WTC11 (cell line): ENCODE measurements at regions not wholly inside any gene's neighbourhood (a gene's known extent, or its start where the extent isn't known, plus 50 kb on each side); places are given as distances from the start of the nearest gene placed in this dataset.

Source experiments
- ATAC-seq: fragments of 200-7000 bp; cut with Tn5 transposase; 2 replicates; pipeline ENCODE4 v1.10.0; 2021; ENCODE audit warnings: mild to moderate bottlenecking, moderate library complexity
- CTCF ChIA-PET: fragments of 300-600 bp; sonication (Branson Sonifier 250); formaldehyde crosslinking; loops from one replicate; lab custom pipeline; 2021; ENCODE audit warnings: antibody characterized with exemption; lab: Charles Lee
- POLR2A ChIA-PET: fragments of 350-600 bp; sonication (Branson Sonifier 250); formaldehyde crosslinking; loops from one replicate; lab custom pipeline; 2021; ENCODE audit warnings: antibody characterized with exemption; lab: Charles Lee
- DNase-seq: peaks from one replicate; pipeline ENCODE4 v3.0.0; 2021; ENCODE audit warnings: low spot score
- H3K27ac Mint-ChIP-seq: 2 replicates; pipeline ENCODE4 v1.8.0; 2021; ENCODE audit warnings: mixed read lengths
- H3K27me3 Mint-ChIP-seq: 2 replicates; pipeline ENCODE4 v1.8.0; 2021; ENCODE audit warnings: low read depth, mild to moderate bottlenecking, moderate library complexity, mixed read lengths
- H3K36me3 Mint-ChIP-seq: 2 replicates; pipeline ENCODE4 v1.8.0; 2021; ENCODE audit warnings: mixed read lengths
- H3K4me1 Mint-ChIP-seq: 2 replicates; pipeline ENCODE4 v1.8.0; 2022; ENCODE audit warnings: mixed read lengths
- H3K4me3 Mint-ChIP-seq: 2 replicates; pipeline ENCODE4 v1.8.0; 2021; ENCODE audit warnings: mild to moderate bottlenecking, moderate library complexity, mixed read lengths
- H3K9me3 Mint-ChIP-seq: 2 replicates; pipeline ENCODE4 v1.8.0; 2021; ENCODE audit warnings: mixed read lengths
- ATF3 ChIP-seq: sonication (generic); formaldehyde crosslinking; conservative IDR thresholded peaks from 2 replicates; pipeline ENCODE4 v1.8.1; 2022; ENCODE audit warnings: mild to moderate bottlenecking, missing genetic modification reagents
- CREM ChIP-seq: sonication (generic); formaldehyde crosslinking; IDR thresholded peaks from 2 replicates; pipeline ENCODE4 v1.8.1; 2022; ENCODE audit warnings: mild to moderate bottlenecking, missing genetic modification reagents, moderate library complexity
- E2F4 ChIP-seq: sonication (generic); formaldehyde crosslinking; IDR thresholded peaks from 2 replicates; pipeline ENCODE4 v1.8.1; 2022; ENCODE audit warnings: low read depth, mild to moderate bottlenecking, moderate library complexity, missing genetic modification reagents, borderline replicate concordance
- FOXK1 ChIP-seq: sonication (generic); formaldehyde crosslinking; IDR thresholded peaks from 2 replicates; pipeline ENCODE4 v1.8.0; 2022; ENCODE audit warnings: mild to moderate bottlenecking, moderate library complexity, missing genetic modification reagents
- GRHL2 ChIP-seq: fragments of 250-450 bp; sonication (Bioruptor Pico); IDR thresholded peaks from 2 replicates; pipeline ENCODE4 v1.8.0; 2022; ENCODE audit warnings: mild to moderate bottlenecking, moderate library complexity; ENCODE audit not compliant: insufficient replicate concordance, severe bottlenecking
- JAZF1 ChIP-seq: fragments of 250-450 bp; sonication (Bioruptor Pico); IDR thresholded peaks from 2 replicates; pipeline ENCODE4 v1.9.0; 2021; ENCODE audit warnings: moderate library complexity, mild to moderate bottlenecking, inconsistent platforms
- NFATC4 ChIP-seq: fragments of 250-450 bp; sonication (Bioruptor Pico); IDR thresholded peaks from 2 replicates; pipeline ENCODE4 v1.9.0; 2021; ENCODE audit warnings: mild to moderate bottlenecking
- PRRX2 ChIP-seq: fragments of 250-450 bp; sonication (Bioruptor Pico); IDR thresholded peaks from 2 replicates; pipeline ENCODE4 v1.8.0; 2021; ENCODE audit warnings: mild to moderate bottlenecking
- RELA ChIP-seq: sonication (generic); formaldehyde crosslinking; IDR thresholded peaks from 2 replicates; pipeline ENCODE4 v1.8.1; 2022; ENCODE audit warnings: missing genetic modification reagents, mild to moderate bottlenecking, borderline replicate concordance
- SOX15 ChIP-seq: fragments of 250-450 bp; sonication (Bioruptor Pico); IDR thresholded peaks from 2 replicates; pipeline ENCODE4 v1.9.0; 2021; ENCODE audit warnings: mild to moderate bottlenecking
- USF1 ChIP-seq: sonication (generic); formaldehyde crosslinking; IDR thresholded peaks from 2 replicates; pipeline ENCODE4 v1.8.0; 2022; ENCODE audit warnings: mild to moderate bottlenecking, missing genetic modification reagents
- ZNF396 ChIP-seq: fragments of 250-450 bp; sonication (Bioruptor Pico); IDR thresholded peaks from 2 replicates; pipeline ENCODE4 v1.8.0; 2021; ENCODE audit warnings: mild to moderate bottlenecking, moderate library complexity, borderline replicate concordance
- TF ChIP-seq, protein P1 (sequence below): sonication (generic); formaldehyde crosslinking; IDR thresholded peaks from 2 replicates; pipeline ENCODE4 v1.8.0; 2023; ENCODE audit warnings: missing genetic modification reagents, mild to moderate bottlenecking, borderline replicate concordance
- TF ChIP-seq, protein P2 (sequence below): fragments of 250-450 bp; sonication (Bioruptor Pico); IDR thresholded peaks from 2 replicates; pipeline ENCODE4 v1.9.0; 2021; ENCODE audit warnings: moderate library complexity, mild to moderate bottlenecking, inconsistent platforms, borderline replicate concordance
- TF ChIP-seq, protein P3 (sequence below): fragments of 250-450 bp; sonication (Bioruptor Pico); conservative IDR thresholded peaks from 2 replicates; pipeline ENCODE4 v1.9.0; 2021; ENCODE audit warnings: mild to moderate bottlenecking
- TF ChIP-seq, protein P4 (sequence below): sonication (generic); formaldehyde crosslinking; IDR thresholded peaks from 2 replicates; pipeline ENCODE4 v1.8.0; 2023; ENCODE audit warnings: mild to moderate bottlenecking, missing genetic modification reagents
- TF ChIP-seq, protein P5 (sequence below): sonication (generic); formaldehyde crosslinking; IDR thresholded peaks from 2 replicates; pipeline ENCODE4 v1.8.0; 2022; ENCODE audit warnings: mild to moderate bottlenecking, missing genetic modification reagents
- TF ChIP-seq, protein P6 (sequence below): fragments of 200-600 bp; IDR thresholded peaks from 2 replicates; pipeline ENCODE4 v1.8.0; 2022; ENCODE audit warnings: antibody characterized with exemption

DNA sequence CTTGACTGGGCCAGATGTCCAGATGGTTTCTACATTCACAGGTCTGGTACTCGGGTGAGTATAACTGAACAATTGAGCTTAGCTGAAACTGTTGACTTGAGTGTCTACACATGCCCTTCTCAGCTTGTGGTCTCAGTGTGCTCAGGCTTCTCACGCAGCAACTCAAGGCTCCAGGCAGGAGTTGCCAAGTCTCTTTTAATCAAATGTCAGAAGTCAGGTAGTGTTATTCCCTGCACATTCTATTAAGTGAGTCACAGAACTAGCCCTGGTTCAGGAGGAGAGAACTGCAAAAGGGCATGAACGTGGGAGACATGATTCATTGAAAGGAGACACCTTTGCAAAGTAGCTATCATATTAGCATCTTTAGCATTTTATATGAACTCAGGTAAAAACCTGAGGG, 199.3 kb upstream of the ACTBL2 start (continued):
- TF ChIP-seq, protein P1, sequence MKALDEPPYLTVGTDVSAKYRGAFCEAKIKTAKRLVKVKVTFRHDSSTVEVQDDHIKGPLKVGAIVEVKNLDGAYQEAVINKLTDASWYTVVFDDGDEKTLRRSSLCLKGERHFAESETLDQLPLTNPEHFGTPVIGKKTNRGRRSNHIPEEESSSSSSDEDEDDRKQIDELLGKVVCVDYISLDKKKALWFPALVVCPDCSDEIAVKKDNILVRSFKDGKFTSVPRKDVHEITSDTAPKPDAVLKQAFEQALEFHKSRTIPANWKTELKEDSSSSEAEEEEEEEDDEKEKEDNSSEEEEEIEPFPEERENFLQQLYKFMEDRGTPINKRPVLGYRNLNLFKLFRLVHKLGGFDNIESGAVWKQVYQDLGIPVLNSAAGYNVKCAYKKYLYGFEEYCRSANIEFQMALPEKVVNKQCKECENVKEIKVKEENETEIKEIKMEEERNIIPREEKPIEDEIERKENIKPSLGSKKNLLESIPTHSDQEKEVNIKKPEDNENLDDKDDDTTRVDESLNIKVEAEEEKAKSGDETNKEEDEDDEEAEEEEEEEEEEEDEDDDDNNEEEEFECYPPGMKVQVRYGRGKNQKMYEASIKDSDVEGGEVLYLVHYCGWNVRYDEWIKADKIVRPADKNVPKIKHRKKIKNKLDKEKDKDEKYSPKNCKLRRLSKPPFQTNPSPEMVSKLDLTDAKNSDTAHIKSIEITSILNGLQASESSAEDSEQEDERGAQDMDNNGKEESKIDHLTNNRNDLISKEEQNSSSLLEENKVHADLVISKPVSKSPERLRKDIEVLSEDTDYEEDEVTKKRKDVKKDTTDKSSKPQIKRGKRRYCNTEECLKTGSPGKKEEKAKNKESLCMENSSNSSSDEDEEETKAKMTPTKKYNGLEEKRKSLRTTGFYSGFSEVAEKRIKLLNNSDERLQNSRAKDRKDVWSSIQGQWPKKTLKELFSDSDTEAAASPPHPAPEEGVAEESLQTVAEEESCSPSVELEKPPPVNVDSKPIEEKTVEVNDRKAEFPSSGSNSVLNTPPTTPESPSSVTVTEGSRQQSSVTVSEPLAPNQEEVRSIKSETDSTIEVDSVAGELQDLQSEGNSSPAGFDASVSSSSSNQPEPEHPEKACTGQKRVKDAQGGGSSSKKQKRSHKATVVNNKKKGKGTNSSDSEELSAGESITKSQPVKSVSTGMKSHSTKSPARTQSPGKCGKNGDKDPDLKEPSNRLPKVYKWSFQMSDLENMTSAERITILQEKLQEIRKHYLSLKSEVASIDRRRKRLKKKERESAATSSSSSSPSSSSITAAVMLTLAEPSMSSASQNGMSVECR (CRISPR knock-in tag), result no peak
- TF ChIP-seq, all 79 proteins: peak for 0

DNA sequence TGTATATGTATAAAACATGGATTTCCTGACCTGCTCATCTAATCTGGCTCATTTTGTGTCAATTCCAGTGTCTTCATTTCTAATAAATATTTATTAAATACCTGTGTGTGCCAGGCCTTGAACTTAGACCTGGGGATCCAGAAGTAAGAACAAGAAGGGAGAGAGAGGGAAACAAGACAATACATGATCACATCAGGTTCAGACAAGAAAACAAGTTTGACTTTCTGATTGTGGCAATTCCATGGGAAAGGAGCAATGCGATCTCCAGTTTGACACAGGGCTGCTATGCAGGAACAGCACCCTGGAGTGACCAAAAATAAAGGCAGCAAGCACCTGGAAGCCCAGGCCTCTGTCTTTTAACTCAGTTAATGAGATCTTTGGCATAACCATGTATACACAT, 198.1 kb upstream of the ACTBL2 start:
- ATAC-seq (no peak), DNase-seq (no peak)
- TF ChIP-seq JAZF1 (CRISPR knock-in tag), result no peak
- no peak for TF ChIP-seq PRRX2
- no peak for TF ChIP-seq E2F4
- TF ChIP-seq, protein P2, sequence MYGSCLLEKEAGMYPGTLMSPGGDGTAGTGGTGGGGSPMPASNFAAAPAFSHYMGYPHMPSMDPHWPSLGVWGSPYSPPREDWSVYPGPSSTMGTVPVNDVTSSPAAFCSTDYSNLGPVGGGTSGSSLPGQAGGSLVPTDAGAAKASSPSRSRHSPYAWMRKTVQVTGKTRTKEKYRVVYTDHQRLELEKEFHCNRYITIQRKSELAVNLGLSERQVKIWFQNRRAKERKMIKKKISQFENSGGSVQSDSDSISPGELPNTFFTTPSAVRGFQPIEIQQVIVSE (CRISPR knock-in tag), result no peak
- TF ChIP-seq, protein P3, sequence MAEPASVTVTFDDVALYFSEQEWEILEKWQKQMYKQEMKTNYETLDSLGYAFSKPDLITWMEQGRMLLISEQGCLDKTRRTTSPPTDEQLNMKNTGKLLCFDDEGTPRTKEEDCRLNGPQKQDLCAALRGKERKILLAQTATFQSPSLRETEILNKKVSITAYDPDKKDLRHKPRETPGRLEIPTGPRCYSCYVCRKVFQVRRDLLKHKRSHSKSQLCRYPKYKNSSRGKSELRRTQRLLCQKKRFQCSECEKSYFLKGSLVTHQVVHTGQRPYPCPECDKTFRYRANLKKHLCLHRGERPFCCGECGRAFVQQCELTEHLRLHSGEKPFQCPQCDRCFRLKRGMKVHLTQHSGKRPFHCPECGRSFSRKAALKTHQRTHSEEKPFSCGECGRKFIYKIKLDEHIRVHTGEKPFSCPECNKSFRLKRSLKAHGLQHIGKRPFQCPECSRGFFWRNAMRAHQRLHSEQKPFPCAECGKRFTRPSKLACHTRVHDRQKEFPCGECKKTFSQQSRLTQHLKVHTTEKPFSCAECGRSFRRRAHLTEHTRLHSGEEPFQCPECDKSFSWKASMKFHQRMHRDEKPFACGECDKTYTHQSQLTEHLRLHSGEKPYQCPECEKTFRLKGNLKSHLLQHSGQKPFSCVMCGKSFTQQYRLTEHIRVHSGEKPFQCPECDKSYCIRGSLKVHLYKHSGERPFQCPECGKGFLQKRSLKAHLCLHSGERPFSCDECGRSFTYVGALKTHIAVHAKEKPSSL (CRISPR knock-in tag), result no peak
- no peak for TF ChIP-seq ZNF396
- TF ChIP-seq USF1 (CRISPR knock-in tag), result no peak
- no peak for TF ChIP-seq ATF3
- TF ChIP-seq, protein P4, sequence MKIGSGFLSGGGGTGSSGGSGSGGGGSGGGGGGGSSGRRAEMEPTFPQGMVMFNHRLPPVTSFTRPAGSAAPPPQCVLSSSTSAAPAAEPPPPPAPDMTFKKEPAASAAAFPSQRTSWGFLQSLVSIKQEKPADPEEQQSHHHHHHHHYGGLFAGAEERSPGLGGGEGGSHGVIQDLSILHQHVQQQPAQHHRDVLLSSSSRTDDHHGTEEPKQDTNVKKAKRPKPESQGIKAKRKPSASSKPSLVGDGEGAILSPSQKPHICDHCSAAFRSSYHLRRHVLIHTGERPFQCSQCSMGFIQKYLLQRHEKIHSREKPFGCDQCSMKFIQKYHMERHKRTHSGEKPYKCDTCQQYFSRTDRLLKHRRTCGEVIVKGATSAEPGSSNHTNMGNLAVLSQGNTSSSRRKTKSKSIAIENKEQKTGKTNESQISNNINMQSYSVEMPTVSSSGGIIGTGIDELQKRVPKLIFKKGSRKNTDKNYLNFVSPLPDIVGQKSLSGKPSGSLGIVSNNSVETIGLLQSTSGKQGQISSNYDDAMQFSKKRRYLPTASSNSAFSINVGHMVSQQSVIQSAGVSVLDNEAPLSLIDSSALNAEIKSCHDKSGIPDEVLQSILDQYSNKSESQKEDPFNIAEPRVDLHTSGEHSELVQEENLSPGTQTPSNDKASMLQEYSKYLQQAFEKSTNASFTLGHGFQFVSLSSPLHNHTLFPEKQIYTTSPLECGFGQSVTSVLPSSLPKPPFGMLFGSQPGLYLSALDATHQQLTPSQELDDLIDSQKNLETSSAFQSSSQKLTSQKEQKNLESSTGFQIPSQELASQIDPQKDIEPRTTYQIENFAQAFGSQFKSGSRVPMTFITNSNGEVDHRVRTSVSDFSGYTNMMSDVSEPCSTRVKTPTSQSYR (CRISPR knock-in tag), result no peak
- H3K27me3 Mint-ChIP-seq, result no peaks in the 10 kb centered on the region
- CTCF ChIA-PET, result no interaction called here
- H3K4me1 Mint-ChIP-seq, result peaks cover 13% of the 10 kb centered on the region
- POLR2A ChIA-PET, result no interaction called here
- H3K9me3 Mint-ChIP-seq, result no peaks in the 10 kb centered on the region; the same call in 1 of the 2 replicates
- no peak overlapping the region for H3K27ac Mint-ChIP-seq
- no peaks in the 10 kb centered on the region for H3K36me3 Mint-ChIP-seq
- H3K4me3 Mint-ChIP-seq, result no peak overlapping the region

GRCh38 chr5:57677235-57677634, 194.6 kb upstream of the ACTBL2 start:
- H3K4me1 Mint-ChIP-seq, result peaks cover 13% of the 10 kb centered on the region
- no peak overlapping the region for H3K4me3 Mint-ChIP-seq
- CTCF ChIA-PET, result no interaction called here
- no peak overlapping the region for H3K27ac Mint-ChIP-seq
- POLR2A ChIA-PET, result no interaction called here
- H3K27me3 Mint-ChIP-seq, result no peaks in the 10 kb centered on the region
- no peak for ATAC-seq
- H3K36me3 Mint-ChIP-seq, result no peaks in the 10 kb centered on the region
- DNase-seq, result no peak
- no peaks in the 10 kb centered on the region; the same call in none of the 2 replicates for H3K9me3 Mint-ChIP-seq
- no peak for TF ChIP-seq NFATC4 (CRISPR knock-in tag)
- TF ChIP-seq GRHL2, result no peak
- no peak for TF ChIP-seq FOXK1 (CRISPR knock-in tag)
- no peak for TF ChIP-seq CREM (CRISPR knock-in tag)
- TF ChIP-seq USF1 (CRISPR knock-in tag), result no peak
- TF ChIP-seq, protein P5, sequence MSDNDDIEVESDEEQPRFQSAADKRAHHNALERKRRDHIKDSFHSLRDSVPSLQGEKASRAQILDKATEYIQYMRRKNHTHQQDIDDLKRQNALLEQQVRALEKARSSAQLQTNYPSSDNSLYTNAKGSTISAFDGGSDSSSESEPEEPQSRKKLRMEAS (CRISPR knock-in tag), result no peak
- no peak for TF ChIP-seq SOX15 (CRISPR knock-in tag)
- no peak for TF ChIP-seq RELA (CRISPR knock-in tag)
- TF ChIP-seq, protein P6, sequence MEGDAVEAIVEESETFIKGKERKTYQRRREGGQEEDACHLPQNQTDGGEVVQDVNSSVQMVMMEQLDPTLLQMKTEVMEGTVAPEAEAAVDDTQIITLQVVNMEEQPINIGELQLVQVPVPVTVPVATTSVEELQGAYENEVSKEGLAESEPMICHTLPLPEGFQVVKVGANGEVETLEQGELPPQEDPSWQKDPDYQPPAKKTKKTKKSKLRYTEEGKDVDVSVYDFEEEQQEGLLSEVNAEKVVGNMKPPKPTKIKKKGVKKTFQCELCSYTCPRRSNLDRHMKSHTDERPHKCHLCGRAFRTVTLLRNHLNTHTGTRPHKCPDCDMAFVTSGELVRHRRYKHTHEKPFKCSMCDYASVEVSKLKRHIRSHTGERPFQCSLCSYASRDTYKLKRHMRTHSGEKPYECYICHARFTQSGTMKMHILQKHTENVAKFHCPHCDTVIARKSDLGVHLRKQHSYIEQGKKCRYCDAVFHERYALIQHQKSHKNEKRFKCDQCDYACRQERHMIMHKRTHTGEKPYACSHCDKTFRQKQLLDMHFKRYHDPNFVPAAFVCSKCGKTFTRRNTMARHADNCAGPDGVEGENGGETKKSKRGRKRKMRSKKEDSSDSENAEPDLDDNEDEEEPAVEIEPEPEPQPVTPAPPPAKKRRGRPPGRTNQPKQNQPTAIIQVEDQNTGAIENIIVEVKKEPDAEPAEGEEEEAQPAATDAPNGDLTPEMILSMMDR, result no peak
